ENCODE measurements at regions not wholly inside any gene's neighbourhood (a gene's known extent, or its start where the extent isn't known, plus 50 kb on each side); places are given as distances from the start of the nearest gene placed in this dataset.
"Not testable (repeated sequence)": the region's sequence is repeated elsewhere in the genome, so short reads cannot be mapped to it uniquely, and the experiment has no call there.

- no peak for ATAC-seq
These were observed 1138.9 kb upstream of the ADGRB3 start for GRCh38 chr6:67496191-67496590.

GRCh38 chr6:67493682-67494081 is 1141.4 kb upstream of the ADGRB3 start:
- no peak for ATAC-seq

- no peak for ATAC-seq
These were observed 1159.4 kb upstream of the ADGRB3 start for GRCh38 chr6:67475700-67476099.

DNA sequence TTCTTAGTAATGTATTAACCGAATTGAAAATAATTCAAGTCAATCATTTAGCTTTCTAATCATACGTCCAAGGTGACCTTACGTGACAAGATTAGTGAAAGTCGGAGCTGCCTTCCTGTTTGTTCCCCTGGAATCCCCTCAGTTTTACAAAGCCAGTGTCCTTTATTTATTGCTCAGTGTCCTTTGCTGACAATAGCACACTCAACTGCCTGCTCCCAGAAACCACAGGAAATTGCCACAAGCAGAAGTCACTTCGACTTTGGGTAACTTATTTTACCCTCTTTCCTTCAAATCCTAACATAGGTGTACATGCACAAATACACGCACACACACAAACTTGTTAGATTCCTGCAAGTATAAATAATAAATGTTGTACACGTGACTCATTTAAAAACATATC is 1167.7 kb upstream of the ADGRB3 start:
- ATAC-seq: no peak

DNA sequence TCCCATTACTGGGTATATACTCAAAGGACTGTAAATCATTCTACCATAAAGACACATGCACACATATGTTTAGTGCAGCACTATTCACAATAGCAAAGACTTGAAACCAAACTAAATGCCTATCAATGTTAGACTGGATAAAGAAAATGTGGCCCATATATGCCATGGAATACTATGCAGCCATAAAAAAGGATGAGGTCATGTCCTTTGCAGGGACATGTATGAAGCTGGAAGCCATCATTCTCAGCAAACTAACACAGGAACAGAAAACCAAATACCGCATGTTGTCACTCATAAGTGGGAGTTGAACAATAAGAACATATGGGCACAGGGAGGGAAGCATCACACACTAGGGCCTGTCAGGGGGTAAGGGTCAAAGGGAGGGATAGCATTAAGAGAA is 1172.4 kb upstream of the ADGRB3 start:
- not testable (repeated sequence) for ATAC-seq

GRCh38 chr6:67459556-67459955 is 1175.5 kb upstream of the ADGRB3 start:
- ATAC-seq: no peak

DNA sequence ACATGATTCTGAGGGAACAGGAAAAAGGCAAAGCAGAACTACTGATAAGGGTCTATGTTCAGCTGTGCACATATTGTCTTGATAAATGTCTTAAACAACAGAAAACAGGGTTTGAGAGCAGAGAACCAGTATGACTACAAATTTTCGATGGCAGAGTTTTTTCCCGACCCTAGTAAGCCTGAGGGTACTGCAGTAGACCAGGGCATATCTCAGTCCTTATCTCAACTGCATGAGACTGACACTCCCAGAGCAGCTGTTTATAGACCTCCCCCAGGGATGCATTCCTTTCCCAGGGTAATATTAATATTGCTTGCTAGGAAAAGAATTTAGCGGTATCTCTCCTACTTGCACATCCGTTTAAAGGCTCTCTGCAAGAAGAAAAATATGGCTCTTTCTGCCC is 1176.8 kb upstream of the ADGRB3 start:
- no peak for ATAC-seq

- no peak for ATAC-seq
These were observed 1183.2 kb upstream of the ADGRB3 start for GRCh38 chr6:67451874-67452273.

DNA sequence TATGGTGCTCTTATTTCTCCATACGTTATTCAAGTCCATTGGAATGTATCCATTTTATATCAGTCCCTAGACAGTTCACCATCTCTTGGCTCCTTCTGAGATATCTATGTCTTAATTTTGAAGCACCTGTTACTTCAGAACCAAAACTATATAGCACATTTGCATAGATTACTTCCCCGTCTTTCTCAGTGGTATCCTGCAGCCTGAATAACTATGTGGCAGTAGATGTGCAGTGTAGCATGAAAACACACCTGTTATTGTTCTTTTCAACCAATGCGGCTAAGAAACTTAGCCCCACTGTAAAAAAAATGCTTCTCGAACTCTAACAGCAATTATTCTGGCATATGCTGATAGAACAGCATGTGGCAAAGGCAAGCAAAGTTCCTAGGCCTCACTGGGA is 1184.4 kb upstream of the ADGRB3 start:
- no peak for ATAC-seq

GRCh38 chr6:67449602-67450001 is 1185.5 kb upstream of the ADGRB3 start:
- ATAC-seq: no peak

GRCh38 chr6:67433124-67433523 is 1202.0 kb upstream of the ADGRB3 start:
- ATAC-seq: no peak

DNA sequence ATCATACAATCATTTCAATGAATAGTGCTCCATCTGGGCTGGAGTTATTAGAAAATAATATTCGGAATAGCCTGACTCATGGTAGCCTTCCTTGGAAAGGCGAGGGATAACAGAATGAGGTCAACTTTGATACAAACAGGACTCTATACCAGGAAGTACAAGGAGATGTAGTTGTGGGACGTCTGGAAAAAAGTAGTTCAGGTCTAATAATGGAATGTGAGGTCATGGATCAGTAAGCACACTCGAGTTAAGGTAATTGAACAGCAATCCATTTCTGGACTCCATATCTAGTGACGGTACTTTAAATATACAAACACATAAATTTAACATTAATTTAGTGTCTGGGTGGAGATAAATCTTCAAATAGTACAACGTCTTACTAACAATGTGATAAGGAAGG is 1204.0 kb upstream of the ADGRB3 start:
- no peak for ATAC-seq

- not testable (repeated sequence) for ATAC-seq
These were observed 1208.4 kb upstream of the ADGRB3 start for GRCh38 chr6:67426686-67427085.

DNA sequence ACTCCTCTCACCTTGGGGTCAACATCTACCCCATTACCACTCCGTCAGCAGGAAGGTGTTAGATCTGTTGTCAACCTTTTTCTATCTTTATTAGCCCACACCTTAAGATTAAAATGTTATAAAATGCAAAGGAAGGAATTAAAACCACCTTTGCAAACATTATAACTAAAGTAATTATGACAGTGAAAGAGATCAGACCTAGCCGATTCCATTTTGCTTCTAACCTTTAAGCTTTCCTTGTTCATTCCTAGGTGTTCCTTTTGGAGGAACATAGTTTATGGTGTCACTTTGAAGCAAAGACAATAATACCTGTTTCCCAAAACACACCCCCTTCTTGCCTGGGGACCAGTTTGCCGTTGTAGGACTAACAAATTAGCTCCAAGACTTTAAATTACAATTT is 1223.0 kb upstream of the ADGRB3 start:
- ATAC-seq: no peak

DNA sequence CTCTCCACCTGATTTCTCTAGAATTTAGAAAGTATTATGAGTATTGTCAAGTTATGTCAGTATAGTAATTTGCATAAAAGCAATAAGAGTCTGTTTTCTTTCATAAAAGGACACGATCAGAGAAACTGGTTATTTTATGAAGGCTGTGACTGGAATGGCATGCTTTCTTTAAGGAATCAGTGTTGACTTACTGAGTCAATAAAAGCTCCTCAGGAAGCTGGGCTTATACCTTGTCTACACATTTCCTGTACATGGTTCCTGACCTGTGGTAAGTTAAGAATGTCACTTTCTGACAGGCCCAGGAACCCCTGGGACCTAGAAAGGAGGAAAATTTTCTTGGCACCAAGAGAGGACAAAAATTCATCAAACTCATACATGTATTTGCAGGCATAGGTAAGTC is 1224.0 kb upstream of the ADGRB3 start:
- no peak for ATAC-seq

DNA sequence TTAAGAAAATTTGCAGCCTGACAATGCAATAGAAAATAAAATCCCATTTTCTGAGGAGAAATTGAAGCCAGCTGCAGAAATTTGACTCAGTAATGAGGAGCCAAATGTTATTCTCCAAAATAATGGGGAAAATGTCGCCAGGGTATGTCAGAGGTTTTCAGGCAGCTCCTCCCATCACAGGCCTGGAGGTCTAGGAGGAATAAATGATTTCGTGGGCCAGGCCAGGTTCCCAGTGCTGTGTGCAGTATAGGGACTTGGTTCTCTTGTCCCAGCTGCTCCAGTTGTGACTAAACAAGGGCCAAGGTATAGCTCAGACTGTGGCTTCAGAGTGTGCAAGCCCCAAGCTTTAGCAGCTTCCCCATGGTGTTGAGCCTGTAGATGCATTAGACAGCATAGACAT is 1240.8 kb upstream of the ADGRB3 start:
- no peak for ATAC-seq

DNA sequence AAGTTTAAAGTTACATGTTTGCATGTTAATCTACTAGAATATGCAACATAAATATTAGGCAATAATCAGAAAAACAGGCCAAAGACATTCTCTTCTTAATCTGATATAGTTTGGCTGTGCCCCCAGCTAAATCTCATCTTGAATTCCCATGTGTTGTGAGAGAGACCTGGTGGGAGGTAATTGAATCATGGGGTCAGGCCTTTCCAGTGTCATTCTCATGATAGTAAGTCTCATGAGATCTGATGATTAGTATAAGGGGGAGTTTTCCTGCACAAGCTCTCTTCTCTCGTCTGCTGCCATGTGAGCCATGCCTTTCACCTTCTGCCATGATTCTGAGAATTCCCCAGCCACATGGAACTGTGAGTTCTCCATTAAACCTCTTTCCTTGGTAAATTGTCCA is 1241.7 kb upstream of the ADGRB3 start:
- no peak for ATAC-seq

- ATAC-seq: no peak
These were observed 1243.1 kb upstream of the ADGRB3 start for GRCh38 chr6:67391955-67392354.

- ATAC-seq: no peak
These were observed 1265.4 kb upstream of the ADGRB3 start for GRCh38 chr6:67369679-67370078.

DNA sequence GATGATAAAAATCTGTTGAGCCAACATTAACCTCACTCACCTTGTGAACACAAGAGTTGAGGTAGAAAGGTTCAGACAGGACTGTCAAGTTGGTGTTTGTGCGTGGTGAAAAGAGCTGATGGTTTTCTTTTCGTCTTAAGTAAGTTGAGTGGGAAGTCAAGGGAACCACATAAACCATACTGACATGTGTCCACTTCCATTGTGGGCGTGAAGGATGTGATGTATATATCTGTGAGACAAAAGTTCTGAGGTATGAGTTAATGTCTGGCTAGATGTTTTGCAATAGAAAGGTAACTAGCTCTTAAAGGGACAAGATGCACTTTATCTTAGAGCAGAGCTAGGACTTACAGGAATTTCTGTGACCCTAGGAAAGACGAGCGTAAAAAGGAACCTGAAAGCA is 1272.1 kb upstream of the ADGRB3 start:
- no peak for ATAC-seq

DNA sequence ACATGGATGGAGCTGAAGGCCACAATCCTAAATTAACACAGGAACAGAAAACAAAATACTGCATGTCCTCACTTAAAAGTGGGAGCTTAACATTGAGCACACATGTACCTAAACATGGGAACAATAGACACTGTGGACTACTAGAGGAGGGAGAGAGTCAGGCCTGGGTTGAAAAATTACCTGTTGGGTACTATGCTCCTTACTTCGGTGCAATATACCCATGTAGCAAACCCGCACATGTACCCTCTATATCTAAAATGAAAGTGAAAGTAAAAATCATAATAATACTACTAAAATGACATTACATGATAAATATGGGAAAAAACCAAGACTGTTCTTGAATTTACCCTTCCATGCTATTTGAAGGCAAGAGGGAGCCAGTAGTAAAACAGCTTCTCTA is 1273.8 kb upstream of the ADGRB3 start:
- ATAC-seq: no peak

- ATAC-seq: no peak
These were observed 1276.8 kb upstream of the ADGRB3 start for GRCh38 chr6:67358241-67358640.

GRCh38 chr6:67353861-67354260 is 1281.2 kb upstream of the ADGRB3 start:
- no peak for ATAC-seq

DNA sequence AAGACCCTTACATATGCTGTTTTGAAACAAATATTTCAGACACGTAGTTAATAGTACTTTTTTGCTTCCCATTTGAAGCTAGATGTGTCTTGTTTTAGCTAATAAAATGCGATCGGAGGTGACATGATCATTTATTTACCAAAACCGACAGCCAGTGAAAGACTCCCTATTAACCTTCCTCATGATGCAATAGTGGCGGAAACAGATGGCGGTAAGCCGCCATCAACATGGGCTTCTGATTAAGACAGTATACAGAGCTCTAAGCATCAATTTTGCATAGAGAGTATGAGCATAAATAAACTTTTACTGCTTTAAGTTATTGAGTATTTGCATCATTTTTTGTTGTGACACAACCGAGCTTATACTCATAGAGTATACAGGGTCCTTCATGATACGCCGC is 1282.4 kb upstream of the ADGRB3 start:
- no peak for ATAC-seq

DNA sequence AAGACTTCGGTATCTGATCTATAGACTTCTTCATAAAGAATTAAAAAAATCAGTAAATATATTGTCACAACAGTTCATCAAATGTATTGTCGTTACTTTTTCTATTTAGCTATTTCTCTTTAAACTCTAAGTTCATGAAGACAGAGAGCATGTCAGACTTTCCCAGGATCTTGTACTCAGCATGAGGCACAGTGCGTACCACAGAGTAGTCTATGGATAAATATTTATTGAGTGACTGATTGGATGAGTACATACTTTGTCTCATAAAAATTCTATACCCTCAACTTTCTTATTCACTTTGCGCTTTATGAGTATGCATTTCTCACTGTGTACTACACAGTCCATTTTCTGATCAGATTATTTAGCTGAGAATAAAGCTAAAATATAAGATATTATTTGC is 1284.4 kb upstream of the ADGRB3 start:
- ATAC-seq: no peak

DNA sequence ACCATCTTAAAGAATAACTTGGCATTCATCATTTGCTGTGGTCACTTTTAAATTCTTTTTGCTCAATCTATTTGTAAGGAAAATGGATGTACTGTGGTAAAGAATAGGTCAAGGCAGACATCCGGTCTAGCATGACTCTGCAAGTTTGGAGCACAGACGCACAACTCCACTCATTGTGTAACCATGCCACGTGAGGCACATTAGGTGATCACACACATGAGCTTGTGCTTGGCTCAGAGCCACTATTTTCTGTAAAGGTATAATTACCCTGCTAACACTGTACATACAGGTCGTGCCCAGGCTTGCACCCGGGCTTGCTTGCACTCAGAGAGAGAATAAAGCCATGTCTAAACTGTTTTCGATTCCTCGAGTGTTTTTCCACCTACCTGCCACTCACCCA is 1289.1 kb upstream of the ADGRB3 start:
- ATAC-seq: peak; percentile 28

All from esophagus mucosa (tissue), 1 donor.